HUES64 (cell line): ENCODE measurements at regions not wholly inside any gene's neighbourhood (a gene's known extent, or its start where the extent isn't known, plus 50 kb on each side); places are given as distances from the start of the nearest gene placed in this dataset.
"Not testable (repeated sequence)": the region's sequence is repeated elsewhere in the genome, so short reads cannot be mapped to it uniquely, and the experiment has no call there.

ENCODE experiments used
- H3K27ac ChIP-seq: 2 replicates; pipeline ENCODE4 v1.7.0; 2013; ENCODE audit warnings: low read depth, low read length, inconsistent platforms
- H3K27me3 ChIP-seq: 2 replicates; pipeline ENCODE4 v1.6.1; 2013; ENCODE audit warnings: mild to moderate bottlenecking, low read length; ENCODE audit not compliant: insufficient read depth
- H3K36me3 ChIP-seq: 2 replicates; pipeline ENCODE4 v1.6.1; 2013; ENCODE audit warnings: mild to moderate bottlenecking, low read length; ENCODE audit not compliant: insufficient read depth
- H3K4me1 ChIP-seq: 2 replicates; pipeline ENCODE4 v1.6.1; 2013; ENCODE audit warnings: mild to moderate bottlenecking, low read length, moderate library complexity; ENCODE audit not compliant: insufficient read depth
- H3K4me3 ChIP-seq: 2 replicates; pipeline ENCODE4 v1.5.1; 2013; ENCODE audit warnings: mild to moderate bottlenecking, low read length, moderate library complexity
- H3K9ac ChIP-seq: 2 replicates; pipeline ENCODE4 v1.6.1; 2013; ENCODE audit warnings: mild to moderate bottlenecking, low read depth, low read length
- H3K9me3 ChIP-seq: 2 replicates; pipeline ENCODE4 v1.6.1; 2013; ENCODE audit warnings: low read depth, low read length; ENCODE audit not compliant: insufficient read depth
- WGBS: fragments of 150-250, 120-280 bp; methylation state at CpG from one replicate; pipeline ENCODE4 v1.1.7; 2013; ENCODE audit warnings: missing lambda C conversion rate; 5-methylcytosine and 5-hydroxymethylcytosine counted together

GRCh38 chr9:761176-761792 lies 80.2 kb upstream of the DMRT1 start:
- 92% methylated on average over 7 of the region's 7 CpGs for WGBS
- no peak overlapping the region for H3K4me3 ChIP-seq

GRCh38 chr9:761793-762560 lies 79.5 kb upstream of the DMRT1 start:
- H3K4me3 ChIP-seq, result no peak overlapping the region
- H3K9ac ChIP-seq, result no peak overlapping the region
- H3K36me3 ChIP-seq, result no peaks in the 10 kb centered on the region
- no peaks in the 10 kb centered on the region; the same call in 1 of the 2 replicates for H3K4me1 ChIP-seq
- no peak overlapping the region for H3K27ac ChIP-seq
- no peaks in the 10 kb centered on the region for H3K27me3 ChIP-seq
- H3K9me3 ChIP-seq, result 0 out of 2 replicates have a peak, but pooled peaks cover 4% of the 10 kb centered on the region
- 92% methylated on average over 13 of the region's 13 CpGs for WGBS

More at GRCh38 chr9:761176-761792, 80.2 kb upstream of the DMRT1 start:
- Histone ChIP-seq H3K9me3 (no peaks in the 10 kb centered on the region), H3K4me1 (no peaks in the 10 kb centered on the region; the same call in 1 of the 2 replicates), H3K27ac (no peak overlapping the region), H3K9ac (no peak overlapping the region), H3K27me3 (no peaks in the 10 kb centered on the region), H3K36me3 (no peaks in the 10 kb centered on the region)

GRCh38 chr9:763692-764091 lies 77.8 kb upstream of the DMRT1 start:
- H3K4me1 ChIP-seq, result no peaks in the 10 kb centered on the region; the same call in 1 of the 2 replicates
- H3K9me3 ChIP-seq, result 0 out of 2 replicates have a peak, but pooled peaks cover 4% of the 10 kb centered on the region
- H3K4me3 ChIP-seq, result no peak overlapping the region
- no peak overlapping the region for H3K9ac ChIP-seq
- WGBS, result 94% methylated on average over 6 of the region's 6 CpGs
- no peaks in the 10 kb centered on the region for H3K36me3 ChIP-seq
- H3K27me3 ChIP-seq, result no peaks in the 10 kb centered on the region
- H3K27ac ChIP-seq, result no peak overlapping the region

GRCh38 chr9:764105-764524 lies 77.4 kb upstream of the DMRT1 start:
- H3K9me3 ChIP-seq, result 0 out of 2 replicates have a peak, but pooled peaks cover 4% of the 10 kb centered on the region
- 67% methylated on average over 12 of the region's 12 CpGs for whole genome bisulfite sequencing
- H3K9ac ChIP-seq, result no peak overlapping the region
- no peaks in the 10 kb centered on the region; the same call in 1 of the 2 replicates for H3K4me1 ChIP-seq
- no peak overlapping the region for H3K4me3 ChIP-seq
- H3K36me3 ChIP-seq, result no peaks in the 10 kb centered on the region
- no peaks in the 10 kb centered on the region for H3K27me3 ChIP-seq
- no peak overlapping the region for H3K27ac ChIP-seq

- no peak overlapping the region for H3K4me3 ChIP-seq
- WGBS, result 94% methylated on average over 2 of the region's 2 CpGs
These were observed 76.5 kb upstream of the DMRT1 start for GRCh38 chr9:764986-765385.

GRCh38 chr9:767061-767561 lies 74.4 kb upstream of the DMRT1 start:
- H3K4me3 ChIP-seq, H3K27ac ChIP-seq, H3K36me3 ChIP-seq, H3K9me3 ChIP-seq, H3K9ac ChIP-seq, H3K4me1 ChIP-seq, H3K27me3 ChIP-seq: not testable (repeated sequence)
- WGBS, result 95% methylated on average over 9 of the region's 9 CpGs

More at GRCh38 chr9:764986-765385, 76.5 kb upstream of the DMRT1 start:
- Histone ChIP-seq H3K9me3 (0 out of 2 replicates have a peak, but pooled peaks cover 4% of the 10 kb centered on the region), H3K9ac (no peak overlapping the region), H3K36me3 (no peaks in the 10 kb centered on the region), H3K4me1 (no peaks in the 10 kb centered on the region; the same call in 1 of the 2 replicates), H3K27ac (no peak overlapping the region), H3K27me3 (no peaks in the 10 kb centered on the region)

GRCh38 chr9:776086-776485 lies 65.4 kb upstream of the DMRT1 start:
- H3K27me3 ChIP-seq, result no peaks in the 10 kb centered on the region
- WGBS, result 47% methylated on average over 2 of the region's 2 CpGs
- no peak overlapping the region for H3K27ac ChIP-seq
- H3K36me3 ChIP-seq, result no peaks in the 10 kb centered on the region
- H3K4me3 ChIP-seq, result no peak overlapping the region
- peaks cover 5% of the 10 kb centered on the region for H3K9me3 ChIP-seq
- peaks cover 9% of the 10 kb centered on the region for H3K4me1 ChIP-seq
- H3K9ac ChIP-seq, result no peak overlapping the region

- Histone ChIP-seq H3K4me3 (no peak overlapping the region), H3K4me1 (peaks cover 9% of the 10 kb centered on the region), H3K36me3 (no peaks in the 10 kb centered on the region), H3K27ac (no peak overlapping the region), H3K9me3 (peaks cover 5% of the 10 kb centered on the region), H3K9ac (no peak overlapping the region), H3K27me3 (no peaks in the 10 kb centered on the region)
These were observed 63.5 kb upstream of the DMRT1 start for GRCh38 chr9:777978-778377.

GRCh38 chr9:784202-784601 lies 57.3 kb upstream of the DMRT1 start:
- no peak overlapping the region for H3K9ac ChIP-seq
- H3K4me3 ChIP-seq, result no peak overlapping the region
- no peaks in the 10 kb centered on the region for H3K36me3 ChIP-seq
- H3K27ac ChIP-seq, result no peak overlapping the region
- H3K27me3 ChIP-seq, result no peaks in the 10 kb centered on the region
- H3K9me3 ChIP-seq, result no peaks in the 10 kb centered on the region
- 63% methylated on average over 1 of the region's 1 CpG for WGBS
- peaks cover 14% of the 10 kb centered on the region for H3K4me1 ChIP-seq

GRCh38 chr9:784916-785315 lies 56.6 kb upstream of the DMRT1 start:
- Histone ChIP-seq H3K9ac (no peak overlapping the region), H3K4me1 (peaks cover 9% of the 10 kb centered on the region), H3K27ac (no peak overlapping the region), H3K36me3 (no peaks in the 10 kb centered on the region), H3K4me3 (no peak overlapping the region), H3K9me3 (no peaks in the 10 kb centered on the region), H3K27me3 (no peaks in the 10 kb centered on the region)
- 91% methylated on average over 1 of the region's 2 CpGs for WGBS

GRCh38 chr9:785997-786396 lies 55.5 kb upstream of the DMRT1 start:
- Histone ChIP-seq H3K36me3 (no peaks in the 10 kb centered on the region), H3K4me1 (peaks cover 5% of the 10 kb centered on the region; the same call in 1 of the 2 replicates), H3K27ac (no peak overlapping the region), H3K27me3 (no peaks in the 10 kb centered on the region), H3K9ac (no peak overlapping the region), H3K4me3 (no peak overlapping the region), H3K9me3 (no peaks in the 10 kb centered on the region)
- 75% methylated on average over 5 of the region's 5 CpGs for WGBS
